GM23338 (cell line): ENCODE measurements at regions not wholly inside any gene's neighbourhood (a gene's known extent, or its start where the extent isn't known, plus 50 kb on each side); places are given as distances from the start of the nearest gene placed in this dataset.

Experiments used
- ATAC-seq: fragments of 200-7000 bp; cut with Tn5 transposase; 3 replicates; pipeline ENCODE4 v1.9.1; 2020
- DNase-seq: peaks from one replicate; pipeline ENCODE4 v3.0.0-alpha.2; 2015; ENCODE audit warnings: low spot score
- H2AFZ ChIP-seq: fragments of 200-600 bp; sonication (generic); 2 replicates; pipeline ENCODE4 v1.8.0; 2016; ENCODE audit warnings: antibody characterized with exemption, mild to moderate bottlenecking, moderate library complexity
- H3F3A ChIP-seq: fragments of 200-600 bp; sonication (generic); replicated peaks from 2 replicates; pipeline ENCODE4 v1.8.0; 2017; ENCODE audit warnings: antibody characterized with exemption, mixed run types, low read depth
- H3K27ac ChIP-seq: fragments of 200-600 bp; sonication (generic); 2 replicates; pipeline ENCODE4 v1.6.1; 2016; ENCODE audit warnings: low read depth
- H3K27me3 ChIP-seq: fragments of 200-600 bp; sonication (generic); 2 replicates; pipeline ENCODE4 v1.8.0; 2016; ENCODE audit warnings: mild to moderate bottlenecking, mixed run types, moderate library complexity; ENCODE audit not compliant: insufficient read depth
- H3K36me3 ChIP-seq: fragments of 200-600 bp; sonication (generic); 2 replicates; pipeline ENCODE4 v1.8.0; 2016; ENCODE audit warnings: mild to moderate bottlenecking; ENCODE audit not compliant: insufficient read depth
- H3K4me1 ChIP-seq: fragments of 200-600 bp; sonication (generic); 2 replicates; pipeline ENCODE4 v1.8.0; 2016; ENCODE audit warnings: mild to moderate bottlenecking, moderate library complexity; ENCODE audit not compliant: insufficient read depth
- H3K4me2 ChIP-seq: fragments of 200-600 bp; sonication (generic); 2 replicates; pipeline ENCODE4 v1.7.1; 2017; ENCODE audit warnings: mixed run types
- H3K4me3 ChIP-seq: fragments of 200-600 bp; sonication (generic); 2 replicates; pipeline ENCODE4 v1.6.1; 2016; ENCODE audit warnings: mixed run types
- H3K79me2 ChIP-seq: fragments of 200-600 bp; sonication (generic); replicated peaks from 2 replicates; pipeline ENCODE4 v1.8.0; 2017; ENCODE audit warnings: mild to moderate bottlenecking; ENCODE audit not compliant: insufficient read depth
- H3K9me2 ChIP-seq: fragments of 200-600 bp; sonication (generic); 2 replicates; pipeline ENCODE4 v1.8.0; 2017; ENCODE audit not compliant: insufficient read depth
- H4K20me1 ChIP-seq: fragments of 200-600 bp; sonication (generic); replicated peaks from 2 replicates; pipeline ENCODE4 v1.8.0; 2017; ENCODE audit warnings: mild to moderate bottlenecking; ENCODE audit not compliant: insufficient read depth
- H3K27ac Mint-ChIP-seq: 2 replicates; pipeline ENCODE4 v1.8.0; 2020; ENCODE audit warnings: inconsistent platforms, mild to moderate bottlenecking, moderate library complexity, mixed read lengths
- H3K27me3 Mint-ChIP-seq: 3 replicates; pipeline ENCODE4 v1.8.0; 2022; ENCODE audit warnings: low read depth, mild to moderate bottlenecking, moderate library complexity, mixed read lengths, inconsistent platforms; ENCODE audit not compliant: insufficient read depth, poor library complexity
- H3K36me3 Mint-ChIP-seq: 3 replicates; pipeline ENCODE4 v1.8.0; 2021; ENCODE audit warnings: low read depth, mild to moderate bottlenecking, inconsistent platforms, moderate library complexity, mixed read lengths
- H3K4me1 Mint-ChIP-seq: 3 replicates; pipeline ENCODE4 v1.8.0; 2020; ENCODE audit warnings: mild to moderate bottlenecking, inconsistent platforms, mixed read lengths
- H3K4me3 Mint-ChIP-seq: 3 replicates; pipeline ENCODE4 v1.8.0; 2021; ENCODE audit warnings: moderate library complexity, mild to moderate bottlenecking, inconsistent platforms, mixed read lengths
- H3K9me3 Mint-ChIP-seq: 3 replicates; pipeline ENCODE4 v1.8.0; 2020; ENCODE audit warnings: moderate library complexity, mild to moderate bottlenecking, inconsistent platforms, mixed read lengths
- CREB1 ChIP-seq: fragments of 250-450 bp; sonication (Bioruptor Pico); IDR thresholded peaks from 2 replicates; pipeline ENCODE4 v1.5.0; 2020; ENCODE audit warnings: low read depth, mild to moderate bottlenecking, moderate library complexity
- EZH2 ChIP-seq: fragments of 200-600 bp; sonication (generic); IDR thresholded peaks from one replicate; pipeline ENCODE4 v1.8.0; 2017; ENCODE audit warnings: antibody characterized with exemption, mild to moderate bottlenecking, low read depth; ENCODE audit not compliant: unreplicated experiment
- EZH2phosphoT487 ChIP-seq: fragments of 200-600 bp; sonication (generic); IDR thresholded peaks from one replicate; pipeline ENCODE4 v1.8.1; 2018; ENCODE audit warnings: antibody characterized with exemption; ENCODE audit not compliant: unreplicated experiment
- JUNB ChIP-seq: IDR thresholded peaks from one replicate; pipeline ENCODE4 v1.6.1; 2016; ENCODE audit warnings: antibody characterized with exemption; ENCODE audit not compliant: unreplicated experiment
- NANOG ChIP-seq: IDR thresholded peaks from 2 replicates; pipeline ENCODE4 v1.6.1; 2016; ENCODE audit warnings: antibody characterized with exemption, borderline replicate concordance
- POLR2AphosphoS5 ChIP-seq: IDR thresholded peaks from 2 replicates; pipeline ENCODE4 v1.6.1; 2016; ENCODE audit warnings: antibody characterized with exemption, low read depth
- STAT1 ChIP-seq: IDR thresholded peaks from one replicate; pipeline ENCODE4 v1.6.1; 2016; ENCODE audit warnings: antibody characterized with exemption; ENCODE audit not compliant: unreplicated experiment
- ZNF114 ChIP-seq: fragments of 250-450 bp; sonication (Bioruptor Pico); IDR thresholded peaks from 2 replicates; pipeline ENCODE4 v1.5.0; 2020; ENCODE audit warnings: mild to moderate bottlenecking, moderate library complexity
- ZNF331 ChIP-seq: fragments of 250-450 bp; sonication (Bioruptor Pico); IDR thresholded peaks from 2 replicates; pipeline ENCODE4 v1.5.0; 2020; ENCODE audit warnings: low read depth, mild to moderate bottlenecking, moderate library complexity
- TF ChIP-seq, protein P1 (sequence below): fragments of 250-450 bp; sonication (Bioruptor Pico); IDR thresholded peaks from 2 replicates; pipeline ENCODE4 v1.5.0; 2020; ENCODE audit warnings: mild to moderate bottlenecking, moderate library complexity
- TF ChIP-seq, protein P2 (sequence below): IDR thresholded peaks from 2 replicates; pipeline ENCODE4 v1.6.1; 2016; ENCODE audit warnings: antibody characterized with exemption
- TF ChIP-seq, protein P3 (sequence below): IDR thresholded peaks from one replicate; pipeline ENCODE4 v1.6.1; 2018; ENCODE audit warnings: antibody characterized with exemption; ENCODE audit not compliant: unreplicated experiment
- TF ChIP-seq, protein P4 (sequence below), 2 experiments: fragments of 200-600 bp in 1 of 2; sonication (generic) in 1 of 2; conservative IDR thresholded peaks; 2 replicates each; pipeline versions ENCODE4 v1.5.1 to v1.6.1; 2016 to 2017; ENCODE audit warnings: antibody characterized with exemption in 2 of 2, low read depth in 2 of 2, mild to moderate bottlenecking in 2 of 2, moderate library complexity in 1 of 2

DNA sequence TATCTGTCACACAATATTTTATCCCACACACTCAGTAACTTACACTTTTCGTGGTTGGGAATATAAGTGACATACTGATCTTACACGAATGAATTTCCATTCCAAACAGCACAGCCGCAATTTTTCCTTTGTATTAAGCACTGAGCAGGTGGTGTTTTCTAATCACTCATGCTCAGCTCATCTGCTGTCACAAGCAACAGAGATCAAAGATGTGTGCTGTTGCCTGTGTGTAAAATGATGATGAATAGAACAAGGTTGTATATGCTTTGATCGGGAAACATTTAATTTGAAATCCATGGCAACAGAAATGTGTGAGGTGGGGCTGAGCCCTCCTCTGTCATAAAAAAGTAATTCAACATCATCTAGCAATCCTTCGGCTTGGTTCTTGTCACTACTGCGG, 927.7 kb upstream of the MBL2 start:
- Histone ChIP-seq H3K27me3 (no peaks in the 10 kb centered on the region), H3K36me3 (no peaks in the 10 kb centered on the region), H3K9me2 (0 out of 2 replicates have a peak, but pooled peaks cover 6% of the 10 kb centered on the region), H4K20me1 (no peaks in the 10 kb centered on the region), H2AFZ (peak overlapping the region; percentile 76), H3F3A (no peaks in the 10 kb centered on the region), H3K79me2 (no peaks in the 10 kb centered on the region), H3K4me2 (no peak overlapping the region), H3K4me3 (no peak overlapping the region), H3K27ac (no peak overlapping the region), H3K4me1 (no peaks in the 10 kb centered on the region)
- TF ChIP-seq JUNB (no peak), EZH2 (no peak), ZNF114 (CRISPR knock-in tag) (no peak), CREB1 (no peak), STAT1 (no peak), POLR2AphosphoS5 (no peak), NANOG (no peak), EZH2phosphoT487 (no peak), ZNF331 (CRISPR knock-in tag) (no peak)
- TF ChIP-seq, protein P1, sequence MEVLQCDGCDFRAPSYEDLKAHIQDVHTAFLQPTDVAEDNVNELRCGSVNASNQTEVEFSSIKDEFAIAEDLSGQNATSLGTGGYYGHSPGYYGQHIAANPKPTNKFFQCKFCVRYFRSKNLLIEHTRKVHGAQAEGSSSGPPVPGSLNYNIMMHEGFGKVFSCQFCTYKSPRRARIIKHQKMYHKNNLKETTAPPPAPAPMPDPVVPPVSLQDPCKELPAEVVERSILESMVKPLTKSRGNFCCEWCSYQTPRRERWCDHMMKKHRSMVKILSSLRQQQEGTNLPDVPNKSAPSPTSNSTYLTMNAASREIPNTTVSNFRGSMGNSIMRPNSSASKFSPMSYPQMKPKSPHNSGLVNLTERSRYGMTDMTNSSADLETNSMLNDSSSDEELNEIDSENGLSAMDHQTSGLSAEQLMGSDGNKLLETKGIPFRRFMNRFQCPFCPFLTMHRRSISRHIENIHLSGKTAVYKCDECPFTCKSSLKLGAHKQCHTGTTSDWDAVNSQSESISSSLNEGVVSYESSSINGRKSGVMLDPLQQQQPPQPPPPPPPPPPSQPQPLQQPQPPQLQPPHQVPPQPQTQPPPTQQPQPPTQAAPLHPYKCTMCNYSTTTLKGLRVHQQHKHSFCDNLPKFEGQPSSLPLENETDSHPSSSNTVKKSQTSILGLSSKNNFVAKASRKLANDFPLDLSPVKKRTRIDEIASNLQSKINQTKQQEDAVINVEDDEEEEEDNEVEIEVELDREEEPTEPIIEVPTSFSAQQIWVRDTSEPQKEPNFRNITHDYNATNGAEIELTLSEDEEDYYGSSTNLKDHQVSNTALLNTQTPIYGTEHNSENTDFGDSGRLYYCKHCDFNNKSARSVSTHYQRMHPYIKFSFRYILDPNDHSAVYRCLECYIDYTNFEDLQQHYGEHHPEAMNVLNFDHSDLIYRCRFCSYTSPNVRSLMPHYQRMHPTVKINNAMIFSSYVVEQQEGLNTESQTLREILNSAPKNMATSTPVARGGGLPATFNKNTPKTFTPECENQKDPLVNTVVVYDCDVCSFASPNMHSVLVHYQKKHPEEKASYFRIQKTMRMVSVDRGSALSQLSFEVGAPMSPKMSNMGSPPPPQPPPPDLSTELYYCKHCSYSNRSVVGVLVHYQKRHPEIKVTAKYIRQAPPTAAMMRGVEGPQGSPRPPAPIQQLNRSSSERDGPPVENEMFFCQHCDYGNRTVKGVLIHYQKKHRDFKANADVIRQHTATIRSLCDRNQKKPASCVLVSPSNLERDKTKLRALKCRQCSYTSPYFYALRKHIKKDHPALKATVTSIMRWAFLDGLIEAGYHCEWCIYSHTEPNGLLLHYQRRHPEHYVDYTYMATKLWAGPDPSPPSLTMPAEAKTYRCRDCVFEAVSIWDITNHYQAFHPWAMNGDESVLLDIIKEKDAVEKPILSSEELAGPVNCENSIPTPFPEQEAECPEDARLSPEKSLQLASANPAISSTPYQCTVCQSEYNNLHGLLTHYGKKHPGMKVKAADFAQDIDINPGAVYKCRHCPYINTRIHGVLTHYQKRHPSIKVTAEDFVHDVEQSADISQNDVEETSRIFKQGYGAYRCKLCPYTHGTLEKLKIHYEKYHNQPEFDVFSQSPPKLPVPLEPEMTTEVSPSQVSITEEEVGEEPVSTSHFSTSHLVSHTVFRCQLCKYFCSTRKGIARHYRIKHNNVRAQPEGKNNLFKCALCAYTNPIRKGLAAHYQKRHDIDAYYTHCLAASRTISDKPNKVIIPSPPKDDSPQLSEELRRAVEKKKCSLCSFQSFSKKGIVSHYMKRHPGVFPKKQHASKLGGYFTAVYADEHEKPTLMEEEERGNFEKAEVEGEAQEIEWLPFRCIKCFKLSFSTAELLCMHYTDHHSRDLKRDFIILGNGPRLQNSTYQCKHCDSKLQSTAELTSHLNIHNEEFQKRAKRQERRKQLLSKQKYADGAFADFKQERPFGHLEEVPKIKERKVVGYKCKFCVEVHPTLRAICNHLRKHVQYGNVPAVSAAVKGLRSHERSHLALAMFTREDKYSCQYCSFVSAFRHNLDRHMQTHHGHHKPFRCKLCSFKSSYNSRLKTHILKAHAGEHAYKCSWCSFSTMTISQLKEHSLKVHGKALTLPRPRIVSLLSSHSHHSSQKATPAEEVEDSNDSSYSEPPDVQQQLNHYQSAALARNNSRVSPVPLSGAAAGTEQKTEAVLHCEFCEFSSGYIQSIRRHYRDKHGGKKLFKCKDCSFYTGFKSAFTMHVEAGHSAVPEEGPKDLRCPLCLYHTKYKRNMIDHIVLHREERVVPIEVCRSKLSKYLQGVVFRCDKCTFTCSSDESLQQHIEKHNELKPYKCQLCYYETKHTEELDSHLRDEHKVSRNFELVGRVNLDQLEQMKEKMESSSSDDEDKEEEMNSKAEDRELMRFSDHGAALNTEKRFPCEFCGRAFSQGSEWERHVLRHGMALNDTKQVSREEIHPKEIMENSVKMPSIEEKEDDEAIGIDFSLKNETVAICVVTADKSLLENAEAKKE (CRISPR knock-in tag) = no peak
- TF ChIP-seq, protein P2, sequence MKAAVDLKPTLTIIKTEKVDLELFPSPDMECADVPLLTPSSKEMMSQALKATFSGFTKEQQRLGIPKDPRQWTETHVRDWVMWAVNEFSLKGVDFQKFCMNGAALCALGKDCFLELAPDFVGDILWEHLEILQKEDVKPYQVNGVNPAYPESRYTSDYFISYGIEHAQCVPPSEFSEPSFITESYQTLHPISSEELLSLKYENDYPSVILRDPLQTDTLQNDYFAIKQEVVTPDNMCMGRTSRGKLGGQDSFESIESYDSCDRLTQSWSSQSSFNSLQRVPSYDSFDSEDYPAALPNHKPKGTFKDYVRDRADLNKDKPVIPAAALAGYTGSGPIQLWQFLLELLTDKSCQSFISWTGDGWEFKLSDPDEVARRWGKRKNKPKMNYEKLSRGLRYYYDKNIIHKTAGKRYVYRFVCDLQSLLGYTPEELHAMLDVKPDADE = no peak
- TF ChIP-seq, protein P3, sequence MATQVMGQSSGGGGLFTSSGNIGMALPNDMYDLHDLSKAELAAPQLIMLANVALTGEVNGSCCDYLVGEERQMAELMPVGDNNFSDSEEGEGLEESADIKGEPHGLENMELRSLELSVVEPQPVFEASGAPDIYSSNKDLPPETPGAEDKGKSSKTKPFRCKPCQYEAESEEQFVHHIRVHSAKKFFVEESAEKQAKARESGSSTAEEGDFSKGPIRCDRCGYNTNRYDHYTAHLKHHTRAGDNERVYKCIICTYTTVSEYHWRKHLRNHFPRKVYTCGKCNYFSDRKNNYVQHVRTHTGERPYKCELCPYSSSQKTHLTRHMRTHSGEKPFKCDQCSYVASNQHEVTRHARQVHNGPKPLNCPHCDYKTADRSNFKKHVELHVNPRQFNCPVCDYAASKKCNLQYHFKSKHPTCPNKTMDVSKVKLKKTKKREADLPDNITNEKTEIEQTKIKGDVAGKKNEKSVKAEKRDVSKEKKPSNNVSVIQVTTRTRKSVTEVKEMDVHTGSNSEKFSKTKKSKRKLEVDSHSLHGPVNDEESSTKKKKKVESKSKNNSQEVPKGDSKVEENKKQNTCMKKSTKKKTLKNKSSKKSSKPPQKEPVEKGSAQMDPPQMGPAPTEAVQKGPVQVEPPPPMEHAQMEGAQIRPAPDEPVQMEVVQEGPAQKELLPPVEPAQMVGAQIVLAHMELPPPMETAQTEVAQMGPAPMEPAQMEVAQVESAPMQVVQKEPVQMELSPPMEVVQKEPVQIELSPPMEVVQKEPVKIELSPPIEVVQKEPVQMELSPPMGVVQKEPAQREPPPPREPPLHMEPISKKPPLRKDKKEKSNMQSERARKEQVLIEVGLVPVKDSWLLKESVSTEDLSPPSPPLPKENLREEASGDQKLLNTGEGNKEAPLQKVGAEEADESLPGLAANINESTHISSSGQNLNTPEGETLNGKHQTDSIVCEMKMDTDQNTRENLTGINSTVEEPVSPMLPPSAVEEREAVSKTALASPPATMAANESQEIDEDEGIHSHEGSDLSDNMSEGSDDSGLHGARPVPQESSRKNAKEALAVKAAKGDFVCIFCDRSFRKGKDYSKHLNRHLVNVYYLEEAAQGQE = no peak
- TF ChIP-seq, protein P4, sequence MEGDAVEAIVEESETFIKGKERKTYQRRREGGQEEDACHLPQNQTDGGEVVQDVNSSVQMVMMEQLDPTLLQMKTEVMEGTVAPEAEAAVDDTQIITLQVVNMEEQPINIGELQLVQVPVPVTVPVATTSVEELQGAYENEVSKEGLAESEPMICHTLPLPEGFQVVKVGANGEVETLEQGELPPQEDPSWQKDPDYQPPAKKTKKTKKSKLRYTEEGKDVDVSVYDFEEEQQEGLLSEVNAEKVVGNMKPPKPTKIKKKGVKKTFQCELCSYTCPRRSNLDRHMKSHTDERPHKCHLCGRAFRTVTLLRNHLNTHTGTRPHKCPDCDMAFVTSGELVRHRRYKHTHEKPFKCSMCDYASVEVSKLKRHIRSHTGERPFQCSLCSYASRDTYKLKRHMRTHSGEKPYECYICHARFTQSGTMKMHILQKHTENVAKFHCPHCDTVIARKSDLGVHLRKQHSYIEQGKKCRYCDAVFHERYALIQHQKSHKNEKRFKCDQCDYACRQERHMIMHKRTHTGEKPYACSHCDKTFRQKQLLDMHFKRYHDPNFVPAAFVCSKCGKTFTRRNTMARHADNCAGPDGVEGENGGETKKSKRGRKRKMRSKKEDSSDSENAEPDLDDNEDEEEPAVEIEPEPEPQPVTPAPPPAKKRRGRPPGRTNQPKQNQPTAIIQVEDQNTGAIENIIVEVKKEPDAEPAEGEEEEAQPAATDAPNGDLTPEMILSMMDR (conservative IDR thresholded peaks at IDR 0.05; ENCODE audit: low read depth in 2 of 2) = no peak
- no peak for DNase-seq
- Mint-ChIP-seq H3K36me3 (no peaks in the 10 kb centered on the region; the same call in 2 of the 3 replicates), H3K27ac (no peak overlapping the region), H3K9me3 (peaks cover 4% of the 10 kb centered on the region; the same call in 2 of the 3 replicates), H3K4me3 (no peak overlapping the region), H3K27me3 (no peaks in the 10 kb centered on the region), H3K4me1 (no peaks in the 10 kb centered on the region)
- ATAC-seq = no peak
